ENCODE measurements at regions not wholly inside any gene's neighbourhood (a gene's known extent, or its start where the extent isn't known, plus 50 kb on each side); places are given as distances from the start of the nearest gene placed in this dataset.

DNA sequence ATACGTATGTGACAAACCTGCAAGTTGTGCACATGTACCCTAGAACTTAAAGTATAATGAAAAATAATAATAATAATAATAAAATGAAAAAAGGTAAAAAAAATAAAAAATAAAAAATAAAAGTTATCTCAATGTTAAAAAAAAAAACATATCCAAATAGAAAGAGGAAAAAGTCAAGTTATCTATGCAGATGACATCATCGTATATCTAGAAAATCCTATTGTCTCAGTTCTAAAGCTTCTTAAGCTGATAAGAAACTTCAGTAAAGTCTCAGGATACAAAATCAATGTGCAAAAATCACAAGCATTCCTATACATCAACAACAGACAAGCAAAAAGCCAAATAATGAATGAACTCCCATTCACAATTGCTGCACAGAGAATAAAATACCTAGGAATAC, 466.6 kb upstream of the PHF14 start:
- Histone ChIP-seq H3K4me3 (ENCODE audit: insufficient read depth, low read depth, low read length) (no peak overlapping the region), H2AK9ac (replicated peaks; ENCODE audit: low read depth, low read length, poor library complexity) (no peak overlapping the region), H2BK20ac (ENCODE audit: low read depth, low read length) (no peak overlapping the region), H3K18ac (ENCODE audit: low read depth, low read length) (no peak overlapping the region), H3K9me3 (ENCODE audit: control insufficient read depth, insufficient read depth, low read length) (no peaks in the 10 kb centered on the region), H3K27me3 (ENCODE audit: control insufficient read depth, insufficient read depth, low read length) (no peaks in the 10 kb centered on the region), H3K9me1 (ENCODE audit: insufficient read depth, low read length) (no peaks in the 10 kb centered on the region), H3K27ac (ENCODE audit: insufficient read depth, low read length) (no peak overlapping the region), H2BK15ac (ENCODE audit: low read depth, low read length) (no peak overlapping the region), H4K20me1 (ENCODE audit: insufficient read depth, low read length) (no peaks in the 10 kb centered on the region), H3K56ac (ENCODE audit: extremely low read depth, insufficient read depth, low read length) (no peak overlapping the region), H2BK5ac (ENCODE audit: low read depth, low read length, poor library complexity, severe bottlenecking) (no peak overlapping the region), H3K9ac (ENCODE audit: low read depth, low read length) (no peak overlapping the region), H3K4me1 (ENCODE audit: control insufficient read depth, insufficient read depth, low read length) (no peaks in the 10 kb centered on the region), H4K5ac (ENCODE audit: low read depth, low read length) (no peak overlapping the region), H3K4me2 (ENCODE audit: low read depth, low read length) (no peak overlapping the region), H3K23ac (ENCODE audit: low read depth, low read length) (no peak overlapping the region), H3K14ac (replicated peaks; ENCODE audit: low read depth, low read length) (no peak overlapping the region), H3K36me3 (ENCODE audit: control insufficient read depth, insufficient read depth, low read length) (no peaks in the 10 kb centered on the region), H4K91ac (ENCODE audit: insufficient read depth, low read depth, low read length) (no peak overlapping the region), H2BK120ac (ENCODE audit: low read depth, low read length) (no peak overlapping the region), H4K8ac (ENCODE audit: low read depth in 2 of 2, low read length in 2 of 2) (no peak overlapping the region), H3K4ac (ENCODE audit: low read depth, low read length) (no peak overlapping the region), H3K79me1 (ENCODE audit: low read depth in 1 of 2, low read length in 2 of 2) (no peaks in the 10 kb centered on the region), H2AFZ (replicated peaks; ENCODE audit: low read length, poor library complexity) (no peak overlapping the region), H2AK5ac (ENCODE audit: low read depth, low read length) (no peak overlapping the region)
- POLR2A ChIA-PET (ENCODE audit: unreplicated experiment), result no interaction called here
- CTCF ChIA-PET, result no interaction called here
- ATAC-seq (ENCODE audit: low read depth), result no peak
- intact Hi-C loops (cut with micrococcal nuclease) (no loop called here), in situ Hi-C loops (cut with MboI; ENCODE audit: low sequenced_read_pairs) (no loop called here), dilution Hi-C loops (cut with HindIII; ENCODE audit: low sequenced_read_pairs, unreplicated experiment) (no loop called here)
- DNase-seq, result no peak
- WGBS, 2 experiments (ENCODE audit: extremely low coverage in 2 of 2, insufficient read length in 1 of 2), result no CpG with 5 or more reads among the region's 2 CpGs
- no TSS peak for BruUV-seq (replicated peaks)
- TF ChIP-seq, protein P1, sequence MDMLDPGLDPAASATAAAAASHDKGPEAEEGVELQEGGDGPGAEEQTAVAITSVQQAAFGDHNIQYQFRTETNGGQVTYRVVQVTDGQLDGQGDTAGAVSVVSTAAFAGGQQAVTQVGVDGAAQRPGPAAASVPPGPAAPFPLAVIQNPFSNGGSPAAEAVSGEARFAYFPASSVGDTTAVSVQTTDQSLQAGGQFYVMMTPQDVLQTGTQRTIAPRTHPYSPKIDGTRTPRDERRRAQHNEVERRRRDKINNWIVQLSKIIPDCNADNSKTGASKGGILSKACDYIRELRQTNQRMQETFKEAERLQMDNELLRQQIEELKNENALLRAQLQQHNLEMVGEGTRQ (IDR thresholded peaks at IDR 0.05; ENCODE audit: low read depth, low read length), result no peak
- TF ChIP-seq, protein P2, sequence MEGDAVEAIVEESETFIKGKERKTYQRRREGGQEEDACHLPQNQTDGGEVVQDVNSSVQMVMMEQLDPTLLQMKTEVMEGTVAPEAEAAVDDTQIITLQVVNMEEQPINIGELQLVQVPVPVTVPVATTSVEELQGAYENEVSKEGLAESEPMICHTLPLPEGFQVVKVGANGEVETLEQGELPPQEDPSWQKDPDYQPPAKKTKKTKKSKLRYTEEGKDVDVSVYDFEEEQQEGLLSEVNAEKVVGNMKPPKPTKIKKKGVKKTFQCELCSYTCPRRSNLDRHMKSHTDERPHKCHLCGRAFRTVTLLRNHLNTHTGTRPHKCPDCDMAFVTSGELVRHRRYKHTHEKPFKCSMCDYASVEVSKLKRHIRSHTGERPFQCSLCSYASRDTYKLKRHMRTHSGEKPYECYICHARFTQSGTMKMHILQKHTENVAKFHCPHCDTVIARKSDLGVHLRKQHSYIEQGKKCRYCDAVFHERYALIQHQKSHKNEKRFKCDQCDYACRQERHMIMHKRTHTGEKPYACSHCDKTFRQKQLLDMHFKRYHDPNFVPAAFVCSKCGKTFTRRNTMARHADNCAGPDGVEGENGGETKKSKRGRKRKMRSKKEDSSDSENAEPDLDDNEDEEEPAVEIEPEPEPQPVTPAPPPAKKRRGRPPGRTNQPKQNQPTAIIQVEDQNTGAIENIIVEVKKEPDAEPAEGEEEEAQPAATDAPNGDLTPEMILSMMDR (conservative IDR thresholded peaks at IDR 0.05; ENCODE audit: low read depth, low read length), result no peak
- TF ChIP-seq MAZ (IDR thresholded peaks at IDR 0.05; ENCODE audit: borderline replicate concordance, low read depth, low read length), result no peak
- no peak for TF ChIP-seq RFX5 (IDR thresholded peaks at IDR 0.05; ENCODE audit: low read depth, low read length)
- TF ChIP-seq, protein P3, sequence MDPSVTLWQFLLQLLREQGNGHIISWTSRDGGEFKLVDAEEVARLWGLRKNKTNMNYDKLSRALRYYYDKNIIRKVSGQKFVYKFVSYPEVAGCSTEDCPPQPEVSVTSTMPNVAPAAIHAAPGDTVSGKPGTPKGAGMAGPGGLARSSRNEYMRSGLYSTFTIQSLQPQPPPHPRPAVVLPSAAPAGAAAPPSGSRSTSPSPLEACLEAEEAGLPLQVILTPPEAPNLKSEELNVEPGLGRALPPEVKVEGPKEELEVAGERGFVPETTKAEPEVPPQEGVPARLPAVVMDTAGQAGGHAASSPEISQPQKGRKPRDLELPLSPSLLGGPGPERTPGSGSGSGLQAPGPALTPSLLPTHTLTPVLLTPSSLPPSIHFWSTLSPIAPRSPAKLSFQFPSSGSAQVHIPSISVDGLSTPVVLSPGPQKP (IDR thresholded peaks at IDR 0.05; ENCODE audit: borderline replicate concordance, low read depth, low read length), result no peak
- TF ChIP-seq BHLHE40 (IDR thresholded peaks at IDR 0.05; ENCODE audit: low read depth, low read length), result no peak
- TF ChIP-seq POLR2A (IDR thresholded peaks at IDR 0.05; ENCODE audit: low read depth, low read length), result no peak
- TF ChIP-seq SMC3 (IDR thresholded peaks at IDR 0.05; ENCODE audit: low read depth, low read length), result no peak
- TF ChIP-seq CHD1 (IDR thresholded peaks at IDR 0.05; ENCODE audit: low read depth, low read length), result no peak
- no peak for TF ChIP-seq MXI1 (IDR thresholded peaks at IDR 0.05; ENCODE audit: borderline replicate concordance, low read depth, low read length)
- TF ChIP-seq FOS (IDR thresholded peaks at IDR 0.05; ENCODE audit: low read depth, low read length), result no peak
- no peak for TF ChIP-seq NFE2L2 (IDR thresholded peaks at IDR 0.05; ENCODE audit: low read depth, low read length)
- no peak for TF ChIP-seq RAD21 (IDR thresholded peaks at IDR 0.05; ENCODE audit: low read length)
- TF ChIP-seq RCOR1 (IDR thresholded peaks at IDR 0.05; ENCODE audit: insufficient replicate concordance, low read length), result no peak
- TF ChIP-seq MAFK (IDR thresholded peaks at IDR 0.05; ENCODE audit: low read depth, low read length), result no peak
- TF ChIP-seq CEBPB (IDR thresholded peaks at IDR 0.05; ENCODE audit: low read depth, low read length), result no peak

All from IMR-90 (cell line).